OCI-LY3 (cell line): ENCODE measurements at regions not wholly inside any gene's neighbourhood (a gene's known extent, or its start where the extent isn't known, plus 50 kb on each side); places are given as distances from the start of the nearest gene placed in this dataset.
A peak's percentile ranks its signal among the peaks of the same experiment; 100 is the strongest.
"Not testable (repeated sequence)": the region's sequence is repeated elsewhere in the genome, so short reads cannot be mapped to it uniquely, and the experiment has no call there.

ENCODE experiments used
- H2AFZ ChIP-seq: fragments of 200-600, 300-600 bp; shearing (Covaris generic); 2 replicates; pipeline ENCODE4 v1.6.0; 2014; ENCODE audit warnings: antibody characterized with exemption, low read depth, low read length
- H3K27ac ChIP-seq: fragments of 200-600, 300-600 bp; sonication (generic); 2 replicates; pipeline ENCODE4 v1.5.1; 2014; ENCODE audit warnings: mild to moderate bottlenecking, low read length, moderate library complexity, mixed read lengths
- H3K27me3 ChIP-seq: fragments of 200-600, 300-600 bp; sonication (generic); 2 replicates; pipeline ENCODE4 v1.6.1; 2014; ENCODE audit warnings: low read depth, low read length, mixed read lengths
- H3K36me3 ChIP-seq: fragments of 200-600, 300-600 bp; sonication (generic); replicated peaks from 2 replicates; pipeline ENCODE3; 2014; ENCODE audit warnings: low read depth, low read length, mixed read lengths
- H3K4me1 ChIP-seq: fragments of 300-600, 200-600 bp; sonication (generic); 2 replicates; pipeline ENCODE4 v1.6.1; 2014; ENCODE audit warnings: low read length, mixed read lengths
- H3K4me2 ChIP-seq: fragments of 200-600, 300-600 bp; sonication (generic); 2 replicates; pipeline ENCODE4 v1.6.1; 2014; ENCODE audit warnings: low read length, mixed read lengths
- H3K4me3 ChIP-seq: fragments of 300-600, 200-600 bp; sonication (generic); 2 replicates; pipeline ENCODE4 v1.5.1; 2014; ENCODE audit warnings: antibody characterized with exemption, mild to moderate bottlenecking, low read length, moderate library complexity
- H3K79me2 ChIP-seq: fragments of 300-600, 200-600 bp; shearing (Covaris generic); 2 replicates; pipeline ENCODE4 v1.6.1; 2014; ENCODE audit warnings: mild to moderate bottlenecking, low read length, mixed read lengths
- H3K9ac ChIP-seq: fragments of 300-600, 200-600 bp; shearing (Covaris generic); 2 replicates; pipeline ENCODE4 v1.6.0; 2014; ENCODE audit warnings: mild to moderate bottlenecking, low read length, moderate library complexity
- H3K9me3 ChIP-seq: fragments of 200-600, 300-600 bp; shearing (Covaris generic); 2 replicates; pipeline ENCODE4 v1.6.1; 2014; ENCODE audit warnings: low read length, mixed read lengths; ENCODE audit not compliant: insufficient read depth
- H4K20me1 ChIP-seq: fragments of 200-600, 300-600 bp; sonication (generic); 2 replicates; pipeline ENCODE4 v1.6.1; 2016; ENCODE audit warnings: low read length, mixed read lengths; ENCODE audit not compliant: insufficient read depth
- CTCF ChIP-seq: fragments of 200-600, 300-600 bp; sonication (generic); IDR thresholded peaks from 2 replicates; pipeline ENCODE4 v1.5.1; 2014; ENCODE audit warnings: antibody characterized with exemption, low read length, low read depth
- EZH2phosphoT487 ChIP-seq: fragments of 200-600 bp; shearing (Covaris generic); IDR thresholded peaks from 2 replicates; pipeline ENCODE4 v1.6.1; 2018; ENCODE audit warnings: antibody characterized with exemption, mixed run types, low read depth

- no peak overlapping the region for H2AFZ ChIP-seq
- no peaks in the 10 kb centered on the region for H3K27me3 ChIP-seq
- no peak overlapping the region for H3K4me2 ChIP-seq
- H3K27ac ChIP-seq = no peak overlapping the region
- H3K4me1 ChIP-seq = peaks cover 3% of the 10 kb centered on the region; the same call in 1 of the 2 replicates
- no peaks in the 10 kb centered on the region for H3K36me3 ChIP-seq
- no peak overlapping the region for H3K9ac ChIP-seq
- no peak overlapping the region for H3K4me3 ChIP-seq
- H3K9me3 ChIP-seq = no peaks in the 10 kb centered on the region
- TF ChIP-seq CTCF (no peak), EZH2phosphoT487 (no peak)
- no peaks in the 10 kb centered on the region for H3K79me2 ChIP-seq
- no peaks in the 10 kb centered on the region for H4K20me1 ChIP-seq
Observed at GRCh38 chr18:39574897-39575296, 2009.3 kb upstream of the CELF4 start.

GRCh38 chr18:39571511-39571910 is 2005.9 kb upstream of the CELF4 start:
- H4K20me1 ChIP-seq = no peaks in the 10 kb centered on the region
- H3K36me3 ChIP-seq = no peaks in the 10 kb centered on the region
- no peak overlapping the region for H3K4me3 ChIP-seq
- no peaks in the 10 kb centered on the region for H3K9me3 ChIP-seq
- H3K4me1 ChIP-seq = peaks cover 3% of the 10 kb centered on the region; the same call in 1 of the 2 replicates
- no peaks in the 10 kb centered on the region for H3K27me3 ChIP-seq
- peak overlapping the region; percentile 44 for H3K4me2 ChIP-seq
- H3K27ac ChIP-seq = no peak overlapping the region
- no peak for TF ChIP-seq EZH2phosphoT487
- TF ChIP-seq CTCF = peak; percentile 50
- peak overlapping the region; percentile 47; the same call in 1 of the 2 replicates for H2AFZ ChIP-seq
- no peaks in the 10 kb centered on the region for H3K79me2 ChIP-seq
- H3K9ac ChIP-seq = no peak overlapping the region

- H3K27me3 ChIP-seq, H3K9ac ChIP-seq, H4K20me1 ChIP-seq, H3K9me3 ChIP-seq, H3K4me2 ChIP-seq, H3K36me3 ChIP-seq, H3K27ac ChIP-seq, H3K79me2 ChIP-seq, H3K4me3 ChIP-seq, H3K4me1 ChIP-seq, H2AFZ ChIP-seq: not testable (repeated sequence)
Observed at GRCh38 chr18:39565551-39566230, 2000.1 kb upstream of the CELF4 start.

- H3K36me3 ChIP-seq = no peaks in the 10 kb centered on the region
- H4K20me1 ChIP-seq = no peaks in the 10 kb centered on the region
- no peaks in the 10 kb centered on the region for H3K79me2 ChIP-seq
Observed at GRCh38 chr18:39564716-39565115, 1999.1 kb upstream of the CELF4 start.

More at GRCh38 chr18:39564716-39565115, 1999.1 kb upstream of the CELF4 start:
- Histone ChIP-seq H3K27ac (no peak overlapping the region), H3K27me3 (no peaks in the 10 kb centered on the region), H2AFZ (no peak overlapping the region), H3K9me3 (0 out of 2 replicates have a peak, but pooled peaks cover 4% of the 10 kb centered on the region), H3K4me1 (no peaks in the 10 kb centered on the region; the same call in 1 of the 2 replicates), H3K9ac (no peak overlapping the region), H3K4me3 (no peak overlapping the region), H3K4me2 (no peak overlapping the region)
- TF ChIP-seq CTCF (no peak), EZH2phosphoT487 (no peak)
